Islet precursor cell (in vitro differentiated cells): ENCODE measurements at regions not wholly inside any gene's neighbourhood (a gene's known extent, or its start where the extent isn't known, plus 50 kb on each side); places are given as distances from the start of the nearest gene placed in this dataset.
"Not testable (repeated sequence)": the region's sequence is repeated elsewhere in the genome, so short reads cannot be mapped to it uniquely, and the experiment has no call there.

Source experiments
- DNase-seq: peaks from one replicate; pipeline ENCODE4 v3.0.0-alpha.2; 2018

GRCh38 chr7:124101173-124101768 is 68.4 kb upstream of the TMEM229A start:
- DNase-seq = no peak

DNA sequence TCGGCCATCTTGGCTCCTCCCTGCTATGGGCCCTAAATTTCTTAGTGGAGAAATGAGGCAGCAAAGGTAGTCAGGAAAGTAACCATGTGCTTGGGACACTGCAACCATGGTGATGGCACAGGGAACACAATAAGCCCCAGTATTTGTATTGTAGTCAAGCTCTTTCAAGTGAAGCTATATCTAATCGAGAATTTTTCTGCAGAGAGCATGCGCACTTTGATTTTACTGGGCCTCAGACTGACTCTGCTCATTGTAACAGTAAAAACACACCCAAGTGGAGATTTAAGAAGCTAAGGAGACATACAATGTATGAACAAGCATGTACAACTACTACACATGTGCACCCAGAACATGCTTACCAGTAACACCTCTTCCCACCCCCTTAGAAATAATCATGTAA is 67.3 kb upstream of the TMEM229A start:
- no peak for DNase-seq

DNA sequence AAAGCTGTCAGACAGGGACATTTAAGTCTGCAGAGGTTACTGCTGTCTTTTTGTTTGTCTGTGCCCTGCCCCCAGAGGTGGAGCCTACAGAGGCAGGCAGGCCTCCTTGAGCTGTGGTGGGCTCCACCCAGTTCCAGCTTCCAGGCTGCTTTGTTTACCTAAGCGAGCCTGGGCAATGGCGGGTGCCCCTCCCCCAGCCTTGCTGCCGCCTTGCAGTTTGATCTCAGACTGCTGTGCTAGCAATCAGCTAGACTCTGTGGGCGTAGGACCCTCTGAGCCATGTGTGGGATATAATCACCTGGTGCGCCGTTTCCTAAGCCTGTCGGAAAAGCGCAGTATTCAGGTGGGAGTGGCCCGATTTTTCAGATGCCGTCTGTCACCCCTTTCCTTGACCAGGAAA is 66.7 kb upstream of the TMEM229A start:
- not testable (repeated sequence) for DNase-seq

DNA sequence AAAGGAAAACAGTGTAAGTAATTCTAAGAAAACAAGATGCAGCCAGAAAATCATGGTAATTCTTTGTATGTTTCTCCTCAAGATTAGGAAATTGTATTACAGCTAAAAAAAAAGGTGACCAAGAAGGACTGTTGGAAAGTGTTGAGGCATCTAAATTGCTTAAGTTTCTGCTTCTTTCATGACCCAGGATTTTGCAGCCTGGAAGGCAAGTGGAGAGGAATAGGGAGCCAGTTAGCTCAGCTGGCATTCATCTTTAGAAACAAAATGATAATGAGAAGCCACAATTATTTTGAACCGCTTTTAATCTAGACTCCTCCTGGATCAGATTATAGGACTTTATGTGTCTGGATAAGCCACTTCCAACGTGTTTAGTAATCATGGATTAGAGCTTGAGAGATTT is 56.8 kb upstream of the TMEM229A start:
- DNase-seq = no peak

DNA sequence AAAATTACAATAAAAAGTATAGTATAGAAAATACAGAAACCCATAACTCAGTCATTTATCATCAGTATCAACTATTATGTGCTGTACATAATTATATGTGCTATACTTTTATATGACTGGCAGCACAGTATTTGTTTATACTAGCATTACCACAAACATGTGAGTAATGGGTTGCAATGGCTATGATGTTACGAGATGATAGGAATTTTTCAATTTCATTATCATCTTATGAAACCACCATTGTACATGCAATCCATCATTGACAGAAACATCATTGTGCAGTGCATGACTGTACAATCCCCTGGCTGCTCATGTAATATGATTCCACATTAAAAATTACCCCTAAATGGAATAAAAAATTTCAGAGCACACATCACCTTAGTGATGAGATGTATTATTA is 55.7 kb upstream of the TMEM229A start:
- DNase-seq = no peak

DNA sequence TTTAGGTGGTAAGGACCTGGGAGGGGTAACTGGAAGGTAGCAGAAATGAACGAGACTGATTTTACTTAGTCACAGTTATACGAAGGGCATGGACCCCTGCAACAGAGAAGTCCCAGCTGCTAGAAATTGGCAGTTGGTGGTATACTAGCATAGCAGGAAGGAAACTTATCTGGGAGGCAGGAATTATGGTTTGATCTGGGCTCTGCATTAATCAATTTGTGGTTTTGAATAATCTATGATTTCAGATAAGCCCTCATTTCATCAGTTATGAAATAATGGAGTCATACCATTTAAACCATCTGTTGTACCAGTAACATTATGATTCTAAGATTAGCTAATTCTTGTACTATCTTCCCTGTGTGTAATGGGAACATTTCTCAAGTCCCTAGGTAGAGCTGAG is 54.0 kb upstream of the TMEM229A start:
- DNase-seq = no peak

GRCh38 chr7:124085179-124085578 is 52.3 kb upstream of the TMEM229A start:
- no peak for DNase-seq

GRCh38 chr7:124084024-124084423 is 51.2 kb upstream of the TMEM229A start:
- DNase-seq = no peak
